NCI-H460 (cell line): ENCODE measurements at regions not wholly inside any gene's neighbourhood (a gene's known extent, or its start where the extent isn't known, plus 50 kb on each side); places are given as distances from the start of the nearest gene placed in this dataset.

ENCODE experiments used
- DNase-seq: peaks from one replicate; pipeline ENCODE4 v3.0.0-alpha.2; 2016; ENCODE audit warnings: low read depth; ENCODE audit errors: extremely low read depth

DNA sequence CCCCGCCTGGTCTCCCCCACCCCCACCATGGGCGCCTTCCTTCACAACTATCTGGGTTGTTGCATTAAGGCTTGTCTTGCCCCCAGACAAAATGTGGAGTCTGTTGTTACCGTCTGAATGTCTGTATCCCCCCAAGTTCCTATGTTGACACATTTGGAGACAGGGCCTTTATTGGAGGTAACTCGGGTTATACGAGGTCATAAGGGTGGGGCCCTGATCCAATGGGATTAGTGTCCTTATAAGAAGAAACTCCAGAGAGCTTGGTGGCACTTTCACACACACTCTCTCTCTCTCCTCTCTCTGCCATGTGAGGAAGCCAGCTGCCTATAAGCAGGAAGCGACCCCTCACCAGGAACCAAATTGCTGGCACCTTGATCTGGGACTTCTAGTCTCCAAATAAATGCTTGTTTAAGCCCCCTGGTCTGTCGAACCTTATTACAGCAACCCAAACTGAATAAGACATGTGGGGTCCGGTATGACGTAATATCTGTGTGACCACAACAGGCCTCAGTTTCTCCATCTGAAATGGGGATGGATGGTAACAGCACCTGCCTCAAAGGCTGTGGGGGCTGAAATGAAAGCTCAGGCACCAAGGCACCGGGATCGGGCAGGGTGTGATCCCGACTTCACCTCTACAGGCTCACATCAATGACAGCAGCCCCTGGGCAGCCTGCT lies 222.3 kb downstream of the CTTN start:
- no peak for DNase-seq

- no peak for DNase-seq
Observed at GRCh38 chr11:70621241-70621640, 222.9 kb downstream of the CTTN start.

GRCh38 chr11:70622091-70622490 lies 223.8 kb downstream of the CTTN start:
- DNase-seq: no peak

DNA sequence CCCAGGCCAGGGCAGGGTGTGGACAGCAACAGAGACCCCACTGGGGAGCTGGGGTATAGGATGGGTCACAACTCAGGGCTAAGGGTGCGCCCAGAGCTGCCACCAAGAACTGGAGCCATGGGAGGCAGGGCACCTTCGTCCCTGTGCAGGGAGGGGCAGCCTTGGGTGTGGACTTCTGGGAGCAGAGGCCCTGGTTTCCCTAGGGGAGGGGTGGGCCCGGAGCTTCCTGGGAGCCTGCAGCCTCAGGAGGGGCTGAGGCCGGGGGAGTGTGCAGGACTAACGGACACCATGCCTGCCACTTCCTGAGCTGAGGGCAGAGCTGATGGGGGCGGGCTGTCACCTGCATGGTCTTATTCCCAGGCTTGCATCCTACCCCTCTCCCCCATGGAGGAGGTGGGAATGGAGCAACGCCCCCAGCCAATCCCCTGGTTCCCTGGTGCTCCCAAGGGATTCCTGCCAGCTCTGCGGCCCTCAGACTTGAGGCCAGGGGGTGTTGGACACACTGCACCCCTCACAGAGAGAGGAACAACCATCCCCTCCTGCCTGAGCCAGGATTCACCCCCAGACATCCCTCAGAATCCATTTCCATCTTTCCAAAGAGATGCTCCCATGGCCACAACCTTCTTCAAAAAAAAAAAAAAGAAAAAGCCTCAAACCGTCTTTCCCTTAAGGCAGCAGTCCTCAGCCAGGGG lies 225.7 kb downstream of the CTTN start:
- DNase-seq: no peak

DNA sequence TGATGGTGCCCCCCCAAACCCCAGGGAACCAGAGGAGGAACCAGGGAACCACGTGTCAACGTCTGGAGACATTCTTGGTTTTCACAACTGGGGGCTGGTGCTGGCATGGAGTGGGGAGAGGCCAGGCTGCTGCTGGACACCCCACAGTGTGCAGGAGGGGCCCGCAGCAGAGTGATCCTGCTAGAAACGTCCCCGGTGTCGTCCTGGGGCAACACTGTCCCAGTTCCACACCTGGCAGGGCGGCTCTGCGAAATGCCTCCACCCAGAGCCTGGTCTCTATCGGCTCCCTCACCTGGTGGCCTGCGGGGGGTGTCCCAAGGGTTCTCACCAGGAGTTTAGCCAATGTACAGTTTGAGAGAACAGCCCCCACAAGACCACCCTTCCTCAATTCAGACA lies 226.3 kb downstream of the CTTN start:
- no peak for DNase-seq

DNA sequence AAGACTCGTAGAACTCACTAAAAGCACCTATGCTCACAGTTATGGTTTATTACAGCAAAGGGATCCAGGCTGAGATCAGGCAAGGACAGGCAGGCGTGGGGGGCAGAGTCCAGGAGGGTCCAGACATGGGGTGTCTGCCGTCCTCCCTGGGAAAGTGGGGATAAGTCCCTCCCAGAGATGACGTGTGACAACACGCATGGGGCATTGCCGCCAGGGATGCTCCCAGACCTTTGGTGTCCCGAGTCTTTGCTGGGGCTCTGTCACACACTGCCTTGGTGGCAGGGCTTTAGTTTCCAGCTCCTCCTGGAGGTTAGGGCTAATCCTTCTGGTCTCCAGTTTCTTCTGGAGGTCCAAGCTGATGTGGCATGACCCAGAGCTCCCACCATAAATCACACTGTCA lies 226.7 kb downstream of the CTTN start:
- no peak for DNase-seq

- DNase-seq: no peak
Observed at GRCh38 chr11:70625582-70626518, 227.5 kb downstream of the CTTN start.

- DNase-seq: no peak
Observed at GRCh38 chr11:70627219-70627618, 228.9 kb downstream of the CTTN start.

- DNase-seq: no peak
Observed at GRCh38 chr11:70628176-70628854, 230.0 kb downstream of the CTTN start.

DNA sequence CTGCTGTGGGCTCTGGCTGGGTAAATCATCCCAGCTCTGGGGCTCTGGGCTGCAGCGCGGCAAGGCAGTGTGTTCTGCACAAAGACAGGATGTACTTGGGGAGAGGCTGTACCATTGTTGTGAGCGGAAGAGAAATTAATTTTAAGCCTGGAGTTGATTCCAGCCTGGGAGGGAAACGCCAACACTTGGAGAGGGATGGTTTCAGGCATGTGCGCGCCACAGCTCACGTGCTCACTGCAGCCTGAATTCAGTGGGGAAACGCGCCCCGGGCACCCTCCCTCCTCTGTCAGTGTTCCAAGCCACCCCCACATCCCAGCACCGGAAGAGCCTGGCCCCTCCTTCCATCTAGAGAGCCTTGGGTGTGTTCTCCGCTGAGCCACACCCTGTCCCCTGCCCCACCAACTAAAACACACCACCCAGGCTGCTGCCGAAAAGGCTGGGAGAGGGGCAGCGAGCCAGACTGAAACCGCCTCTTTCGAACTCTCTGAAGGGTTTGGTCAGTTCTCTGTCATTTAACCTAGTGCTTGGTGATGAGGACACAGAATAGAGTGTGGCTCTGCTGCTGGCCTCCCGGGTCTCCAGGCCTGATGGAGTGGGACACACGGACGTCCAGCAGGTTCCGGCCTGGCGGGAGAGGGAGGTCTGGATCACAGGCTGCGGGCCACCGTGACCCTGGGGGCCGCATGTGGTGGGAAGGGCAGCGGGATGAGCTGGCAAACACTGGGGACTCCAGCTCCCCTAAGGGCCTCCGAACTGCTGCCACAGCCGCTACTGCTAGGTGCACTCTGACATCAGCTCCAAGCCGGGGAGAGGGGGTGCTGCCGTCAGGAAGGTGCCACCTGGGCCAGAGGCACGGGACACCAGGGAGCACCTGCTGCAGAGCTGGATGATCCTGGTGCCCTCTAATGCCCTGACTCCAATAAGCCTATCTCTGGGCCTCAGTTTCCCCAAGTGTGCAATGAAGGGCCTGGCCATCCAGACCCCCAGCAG lies 230.8 kb downstream of the CTTN start:
- DNase-seq: no peak

DNA sequence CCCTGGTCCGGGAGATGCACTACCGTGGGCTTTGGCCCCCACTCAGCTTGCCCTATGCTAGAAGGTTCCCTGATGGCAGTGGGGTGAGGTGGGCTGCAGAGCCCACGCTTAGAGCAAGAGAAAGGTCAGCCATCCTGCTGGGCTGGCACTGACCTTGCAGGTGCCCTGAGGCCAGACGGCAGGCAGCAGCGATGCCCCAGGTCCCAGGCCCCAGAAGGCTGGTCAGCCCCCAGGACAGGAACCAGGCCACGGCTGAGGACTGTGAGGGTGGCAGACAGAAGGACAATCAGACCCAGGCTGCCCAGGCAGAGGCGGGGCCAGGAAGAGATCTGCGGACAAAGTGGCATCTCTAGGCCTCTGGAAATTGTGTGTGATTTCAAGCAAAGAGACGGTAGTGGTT lies 231.7 kb downstream of the CTTN start:
- no peak for DNase-seq

- DNase-seq: no peak
Observed at GRCh38 chr11:70630816-70631623, 232.7 kb downstream of the CTTN start.

DNA sequence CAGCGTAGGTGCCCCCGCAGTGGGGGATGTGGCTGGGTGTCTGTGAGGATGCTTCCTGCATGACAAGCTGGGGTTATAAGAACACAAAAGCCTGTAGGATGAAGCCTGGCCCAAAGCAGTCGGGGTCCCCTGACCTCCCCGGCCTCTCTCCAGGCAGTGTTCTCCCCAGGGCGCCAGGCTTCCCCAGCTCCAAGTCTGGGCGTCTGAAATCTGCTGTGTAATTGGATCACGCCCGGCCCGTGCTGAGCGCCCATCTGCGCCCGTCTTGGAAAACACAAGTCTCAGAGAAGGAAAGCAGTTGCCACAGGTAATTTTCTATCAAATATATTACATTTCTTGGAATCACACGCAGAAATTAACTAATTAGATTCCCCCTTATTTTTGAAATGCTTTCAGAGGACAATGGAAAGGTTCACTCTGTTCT lies 233.3 kb downstream of the CTTN start:
- DNase-seq: no peak

DNA sequence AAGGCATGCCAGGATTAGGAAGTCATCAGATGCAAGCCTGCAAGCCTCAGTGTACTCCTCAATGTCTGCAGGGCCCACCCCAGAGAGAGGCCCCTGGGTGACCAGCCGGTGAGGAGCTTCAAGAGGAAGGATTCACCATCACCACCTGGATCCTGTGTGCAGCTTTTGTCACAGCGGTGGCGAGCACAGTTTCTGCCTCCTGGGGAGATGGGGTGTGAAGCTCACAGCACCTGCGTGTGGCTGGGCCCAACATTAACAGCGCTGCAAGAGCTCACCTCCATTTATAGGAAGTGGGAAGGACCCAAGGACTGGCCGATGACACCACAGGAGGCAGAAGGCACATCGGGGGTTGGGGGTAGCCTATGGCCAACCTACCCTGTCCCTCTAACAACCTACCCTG lies 235.3 kb downstream of the CTTN start:
- no peak for DNase-seq

DNA sequence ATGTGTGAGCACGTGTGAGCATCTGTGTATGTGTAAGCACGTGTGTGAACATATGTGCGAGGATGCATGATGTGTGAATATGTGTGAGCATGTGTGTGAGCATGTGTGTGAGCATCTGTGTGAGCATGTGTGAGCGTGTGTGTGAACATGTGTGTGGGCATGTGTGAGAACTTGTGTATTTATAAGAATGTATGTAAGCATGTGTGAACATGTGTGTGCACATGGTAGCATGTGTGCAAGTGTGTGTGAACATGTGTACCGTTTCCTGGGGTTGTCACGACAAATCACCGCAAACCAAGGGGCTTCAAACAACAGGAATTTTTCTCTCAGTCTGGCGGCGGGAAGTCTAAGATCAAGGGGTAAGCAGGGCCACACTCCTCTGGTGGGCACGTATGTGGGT lies 238.3 kb downstream of the CTTN start:
- DNase-seq: no peak

GRCh38 chr11:70637186-70637800 lies 239.0 kb downstream of the CTTN start:
- no peak for DNase-seq

- DNase-seq: no peak
Observed at GRCh38 chr11:70637949-70638583, 239.7 kb downstream of the CTTN start.

GRCh38 chr11:70640408-70640807 lies 242.1 kb downstream of the CTTN start:
- DNase-seq: no peak
